Calu3 (cell line): ENCODE measurements at regions not wholly inside any gene's neighbourhood (a gene's known extent, or its start where the extent isn't known, plus 50 kb on each side); places are given as distances from the start of the nearest gene placed in this dataset.
"Not testable (repeated sequence)": the region's sequence is repeated elsewhere in the genome, so short reads cannot be mapped to it uniquely, and the experiment has no call there.

Experiments used
- BruUV-seq: library from RNA; stranded (reverse); fragments of 400-500 nt; replicated peaks from 2 replicates; lab custom pipeline; 2021; lab: Mats Ljungman, UMichigan
- CTCF ChIA-PET: fragments of 300-600 bp; sonication (Branson Sonifier 250); formaldehyde crosslinking; loops from one replicate; lab custom pipeline; 2022; ENCODE audit warnings: antibody characterized with exemption; lab: Charles Lee
- DNase-seq: peaks from one replicate; pipeline ENCODE4 v3.0.0; 2022
- H3K27ac Mint-ChIP-seq: one replicate; pipeline ENCODE4 v1.8.0; 2022; ENCODE audit warnings: mixed read lengths; ENCODE audit not compliant: unreplicated experiment
- H3K27me3 Mint-ChIP-seq: one replicate; pipeline ENCODE4 v1.8.0; 2022; ENCODE audit warnings: mixed read lengths; ENCODE audit not compliant: unreplicated experiment
- H3K36me3 Mint-ChIP-seq: one replicate; pipeline ENCODE4 v1.8.0; 2022; ENCODE audit warnings: mild to moderate bottlenecking, moderate library complexity, mixed read lengths; ENCODE audit not compliant: insufficient read depth, unreplicated experiment
- H3K4me1 Mint-ChIP-seq: one replicate; pipeline ENCODE4 v1.8.0; 2022; ENCODE audit warnings: mild to moderate bottlenecking, low read depth, mixed read lengths; ENCODE audit not compliant: unreplicated experiment
- H3K4me3 Mint-ChIP-seq: one replicate; pipeline ENCODE4 v1.8.0; 2022; ENCODE audit warnings: mild to moderate bottlenecking, low read depth, moderate library complexity, mixed read lengths; ENCODE audit not compliant: unreplicated experiment
- H3K9me3 Mint-ChIP-seq: one replicate; pipeline ENCODE4 v1.8.0; 2022; ENCODE audit warnings: low read depth, mixed read lengths; ENCODE audit not compliant: unreplicated experiment
- CTCF ChIP-seq: fragments of 200-600 bp; IDR thresholded peaks from one replicate; pipeline ENCODE4 v1.8.0; 2022; ENCODE audit warnings: antibody characterized with exemption; ENCODE audit not compliant: unreplicated experiment
- intact Hi-C: fragments of 100-400 bp; cut with micrococcal nuclease; formaldehyde crosslinking; loops from one replicate; pipeline ENCODE4 v1.10.0; 2022; ENCODE audit not compliant: unreplicated experiment

GRCh38 chr1:102241431-102242338 lies 245.0 kb upstream of the OLFM3 start:
- H3K27me3 Mint-ChIP-seq = no peaks in the 10 kb centered on the region
- H3K27ac Mint-ChIP-seq = no peak overlapping the region
- no peaks in the 10 kb centered on the region for H3K36me3 Mint-ChIP-seq
- H3K4me3 Mint-ChIP-seq = no peak overlapping the region
- H3K4me1 Mint-ChIP-seq = no peaks in the 10 kb centered on the region
- intact Hi-C loops = no loop called here
- no peak for TF ChIP-seq CTCF
- no peak for DNase-seq
- peaks cover 9% of the 10 kb centered on the region for H3K9me3 Mint-ChIP-seq
- CTCF ChIA-PET = no interaction called here
- BruUV-seq = no TSS peak

GRCh38 chr1:102239247-102239646 lies 242.5 kb upstream of the OLFM3 start:
- Mint-ChIP-seq H3K27ac (no peak overlapping the region), H3K27me3 (no peaks in the 10 kb centered on the region), H3K36me3 (no peaks in the 10 kb centered on the region), H3K4me3 (no peak overlapping the region), H3K4me1 (no peaks in the 10 kb centered on the region), H3K9me3 (peaks cover 8% of the 10 kb centered on the region)
- BruUV-seq = no TSS peak
- no peak for TF ChIP-seq CTCF
- intact Hi-C loops = no loop called here
- CTCF ChIA-PET = no interaction called here
- no peak for DNase-seq

- TF ChIP-seq CTCF = no peak
- H3K36me3 Mint-ChIP-seq = no peaks in the 10 kb centered on the region
- CTCF ChIA-PET = no interaction called here
- H3K4me1 Mint-ChIP-seq = no peaks in the 10 kb centered on the region
- no peaks in the 10 kb centered on the region for H3K27me3 Mint-ChIP-seq
- no peak for DNase-seq
- no peak overlapping the region for H3K27ac Mint-ChIP-seq
- no peak overlapping the region for H3K4me3 Mint-ChIP-seq
- no TSS peak for BruUV-seq
- intact Hi-C loops = no loop called here
- H3K9me3 Mint-ChIP-seq = peaks cover 2% of the 10 kb centered on the region
Observed at GRCh38 chr1:102234753-102235359, 238.1 kb upstream of the OLFM3 start.

GRCh38 chr1:102219463-102219862 lies 222.7 kb upstream of the OLFM3 start:
- BruUV-seq = no TSS peak
- Mint-ChIP-seq H3K4me3 (no peak overlapping the region), H3K9me3 (peaks cover 5% of the 10 kb centered on the region), H3K27ac (no peak overlapping the region), H3K27me3 (no peaks in the 10 kb centered on the region), H3K36me3 (no peaks in the 10 kb centered on the region), H3K4me1 (no peaks in the 10 kb centered on the region)
- CTCF ChIA-PET = no interaction called here
- intact Hi-C loops = no loop called here
- no peak for TF ChIP-seq CTCF
- DNase-seq = no peak

- H3K27ac Mint-ChIP-seq, CTCF ChIA-PET, intact Hi-C loops, BruUV-seq, H3K36me3 Mint-ChIP-seq, H3K27me3 Mint-ChIP-seq, DNase-seq, H3K4me3 Mint-ChIP-seq, H3K4me1 Mint-ChIP-seq: not testable (repeated sequence)
- H3K9me3 Mint-ChIP-seq = peaks cover 13% of the 10 kb centered on the region
Observed at GRCh38 chr1:102210891-102211290, 214.2 kb upstream of the OLFM3 start.
